HS-27A (cell line): ENCODE measurements at regions not wholly inside any gene's neighbourhood (a gene's known extent, or its start where the extent isn't known, plus 50 kb on each side); places are given as distances from the start of the nearest gene placed in this dataset.

Source experiments
- DNase-seq: peaks from one replicate; pipeline ENCODE4 v3.0.0-alpha.2; 2012; ENCODE audit warnings: low read depth, missing footprints

DNA sequence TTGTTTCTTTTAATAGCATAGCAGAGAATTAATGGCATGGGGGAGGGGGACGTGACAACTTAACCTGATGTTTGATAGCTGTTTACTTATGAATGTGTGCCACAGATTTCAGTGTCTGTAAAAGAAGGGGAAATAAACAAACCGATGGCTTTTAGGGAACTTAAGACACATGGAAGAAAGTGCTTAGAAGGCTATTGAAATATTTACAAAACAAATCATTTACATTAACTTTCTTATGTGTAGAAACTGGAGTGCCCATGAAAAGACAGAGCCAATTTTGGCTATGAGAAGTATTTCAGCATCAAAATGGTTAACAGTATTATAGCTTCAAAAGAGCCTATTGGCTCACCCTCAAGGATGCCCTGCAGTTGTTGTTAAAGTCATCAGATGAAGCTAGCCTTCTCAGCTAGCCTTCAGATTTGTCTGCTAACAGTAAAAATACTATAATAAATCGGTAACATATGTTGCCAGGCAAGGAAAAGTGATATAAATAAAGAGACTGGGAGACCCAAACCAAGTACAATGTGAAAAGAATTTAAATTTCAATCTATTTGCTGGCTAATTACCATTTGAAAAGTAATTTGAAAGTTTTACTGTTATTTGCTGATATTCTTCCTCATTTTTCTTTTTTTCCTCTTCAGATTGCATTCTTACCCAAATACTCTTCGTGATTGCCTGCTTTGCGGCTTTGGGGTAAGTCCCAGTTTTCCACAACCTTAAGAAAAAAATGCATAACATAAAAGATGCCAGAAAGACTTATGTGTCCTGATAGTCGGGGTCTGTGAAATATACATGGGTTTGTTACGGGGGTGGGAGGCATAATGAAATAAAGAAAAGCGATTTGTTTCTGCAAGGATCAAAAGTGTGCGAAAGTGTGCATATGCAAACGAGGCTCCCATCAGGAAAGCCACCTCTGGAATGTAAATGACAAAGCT lies 256.4 kb downstream of the MEIS1 start:
- no peak for DNase-seq

- no peak for DNase-seq
Observed at GRCh38 chr2:66692521-66693054, 257.7 kb downstream of the MEIS1 start.

GRCh38 chr2:66693076-66693965 lies 258.4 kb downstream of the MEIS1 start:
- DNase-seq = no peak

GRCh38 chr2:66694087-66694860 lies 259.3 kb downstream of the MEIS1 start:
- DNase-seq = no peak

DNA sequence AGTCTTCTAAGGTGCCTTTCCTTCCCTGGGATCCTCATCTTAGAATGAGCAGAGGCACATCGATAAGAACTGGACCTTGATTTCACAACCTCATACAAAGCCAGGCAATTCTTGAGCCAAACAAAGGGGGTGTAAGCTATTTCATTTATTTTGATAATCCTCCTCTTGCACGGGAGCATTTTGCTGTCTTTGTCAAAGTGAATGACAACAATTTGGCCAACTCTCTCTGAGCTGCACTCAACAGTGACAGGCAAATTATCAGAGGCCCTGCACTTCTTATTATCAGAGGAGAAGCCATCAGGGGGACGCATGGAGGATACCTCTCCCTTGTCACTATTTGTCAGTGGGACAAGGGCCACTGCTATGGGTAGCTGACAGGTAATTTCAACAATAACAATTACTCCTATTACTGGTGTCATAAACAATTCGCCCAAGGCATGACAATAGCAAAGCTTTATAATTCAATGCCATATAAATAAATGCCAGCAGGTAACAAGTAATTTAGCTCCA lies 260.4 kb downstream of the MEIS1 start:
- no peak for DNase-seq

DNA sequence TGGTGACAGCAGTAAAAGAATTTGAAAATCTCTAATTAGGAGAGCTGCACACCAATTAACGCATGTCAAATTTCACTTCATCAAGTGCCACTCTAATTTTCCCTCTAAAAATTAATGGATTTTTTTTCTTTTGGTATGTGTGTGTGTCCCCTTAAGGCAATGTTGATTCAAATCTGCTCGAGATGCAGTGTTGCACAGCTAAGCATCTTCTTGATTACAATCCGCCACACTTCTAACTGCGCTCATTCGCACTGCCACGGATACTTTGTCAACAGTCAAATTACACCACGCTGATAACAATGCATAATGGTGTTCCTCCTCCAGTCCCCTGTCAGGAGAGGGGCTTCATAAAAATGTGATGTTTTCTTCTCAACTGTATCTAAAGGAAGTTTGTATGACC lies 261.4 kb downstream of the MEIS1 start:
- DNase-seq = no peak

- no peak for DNase-seq
Observed at GRCh38 chr2:66696886-66697285, 262.0 kb downstream of the MEIS1 start.

GRCh38 chr2:66697366-66697765 lies 262.4 kb downstream of the MEIS1 start:
- no peak for DNase-seq

- no peak for DNase-seq
Observed at GRCh38 chr2:66698091-66698490, 263.2 kb downstream of the MEIS1 start.

DNA sequence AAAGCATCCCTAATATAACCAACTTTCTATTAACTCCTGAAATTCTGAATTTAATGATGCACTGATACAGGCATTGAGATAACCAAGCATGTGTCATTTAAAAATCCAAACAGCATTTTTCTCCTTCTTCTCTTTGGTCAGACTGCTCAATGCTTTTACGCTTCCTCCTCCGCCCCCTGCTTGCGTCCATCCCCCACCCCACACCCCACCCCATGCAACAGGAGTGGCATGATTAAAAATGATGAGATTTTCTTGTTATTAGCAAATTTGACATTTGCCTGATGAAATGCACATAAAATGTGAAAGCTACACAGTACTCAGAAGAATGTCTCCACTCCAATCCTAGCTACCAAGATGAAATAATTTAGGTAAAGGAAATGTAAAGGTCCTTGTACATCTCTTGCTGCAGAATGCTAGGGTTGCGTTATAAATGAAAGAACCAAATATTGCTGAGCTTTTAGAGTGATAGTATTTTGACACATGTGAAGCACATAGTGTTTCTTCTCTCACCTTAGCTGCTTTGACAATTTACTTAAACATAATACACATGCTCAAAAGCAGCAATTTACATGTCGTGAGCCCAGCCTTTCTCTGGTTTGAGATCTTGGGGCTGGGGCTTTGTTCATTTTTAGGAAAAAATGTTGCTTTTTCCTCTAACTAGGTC lies 263.8 kb downstream of the MEIS1 start:
- DNase-seq = no peak

DNA sequence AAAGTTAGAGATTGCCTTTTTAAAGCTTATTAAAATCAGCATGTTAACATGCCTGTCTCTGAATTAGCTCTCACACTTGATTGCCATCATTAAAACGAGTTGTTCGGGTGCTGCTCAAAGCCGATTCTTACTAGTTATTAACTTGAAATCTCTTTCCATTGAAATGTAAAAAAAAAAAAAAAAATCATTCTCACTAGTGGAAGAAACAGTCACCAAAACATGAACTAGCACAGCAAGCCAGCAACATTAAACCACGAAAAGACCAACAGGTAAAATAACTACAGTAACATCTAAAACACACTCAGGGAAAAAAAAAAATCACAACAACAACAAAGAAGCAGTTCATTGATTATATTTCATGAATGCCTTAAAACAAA lies 264.5 kb downstream of the MEIS1 start:
- DNase-seq = no peak

- DNase-seq = no peak
Observed at GRCh38 chr2:66699793-66700676, 265.1 kb downstream of the MEIS1 start.

GRCh38 chr2:66700677-66701066 lies 265.7 kb downstream of the MEIS1 start:
- DNase-seq = no peak

GRCh38 chr2:66701251-66701650 lies 266.3 kb downstream of the MEIS1 start:
- DNase-seq = no peak

DNA sequence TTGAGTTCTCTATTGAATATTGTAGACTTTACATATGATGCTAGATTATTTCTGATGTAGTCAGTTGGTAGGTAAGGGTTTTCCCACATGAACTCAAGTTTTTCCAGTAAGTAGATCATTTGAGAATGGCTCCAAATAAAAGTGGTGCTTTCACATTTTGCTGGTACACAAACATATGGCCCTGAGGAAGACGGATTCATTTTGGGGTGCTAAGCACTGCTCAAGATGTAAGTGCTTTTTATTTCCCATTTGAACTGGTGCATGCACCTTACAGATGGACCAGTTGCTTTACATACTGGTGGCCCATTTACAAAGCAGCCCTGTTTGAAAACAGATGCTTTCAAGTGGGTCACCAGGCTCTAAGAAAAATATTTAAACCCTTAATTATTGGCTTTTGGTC lies 266.7 kb downstream of the MEIS1 start:
- DNase-seq = no peak

DNA sequence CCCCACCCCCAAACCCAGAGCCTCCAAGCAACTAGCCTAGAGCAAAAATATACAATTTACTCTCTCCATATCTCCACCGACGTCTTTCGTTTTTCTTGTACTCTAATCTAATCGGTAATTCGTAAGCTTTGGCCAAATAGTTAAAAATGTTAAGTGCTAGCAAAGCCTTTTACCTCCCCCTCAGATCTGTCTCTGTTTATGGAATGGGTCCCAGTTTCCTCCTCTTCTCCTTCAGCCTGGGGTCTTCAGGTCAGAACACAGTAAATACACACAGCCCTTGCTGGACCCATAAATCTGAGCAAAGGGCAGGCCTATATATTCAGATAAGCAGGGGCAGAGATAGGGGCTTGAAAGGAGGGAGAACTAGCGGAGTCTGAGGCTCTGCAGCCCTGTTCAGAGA lies 267.4 kb downstream of the MEIS1 start:
- no peak for DNase-seq

- DNase-seq = no peak
Observed at GRCh38 chr2:66704786-66705185, 269.9 kb downstream of the MEIS1 start.

GRCh38 chr2:66714610-66715009 lies 279.7 kb downstream of the MEIS1 start:
- no peak for DNase-seq

DNA sequence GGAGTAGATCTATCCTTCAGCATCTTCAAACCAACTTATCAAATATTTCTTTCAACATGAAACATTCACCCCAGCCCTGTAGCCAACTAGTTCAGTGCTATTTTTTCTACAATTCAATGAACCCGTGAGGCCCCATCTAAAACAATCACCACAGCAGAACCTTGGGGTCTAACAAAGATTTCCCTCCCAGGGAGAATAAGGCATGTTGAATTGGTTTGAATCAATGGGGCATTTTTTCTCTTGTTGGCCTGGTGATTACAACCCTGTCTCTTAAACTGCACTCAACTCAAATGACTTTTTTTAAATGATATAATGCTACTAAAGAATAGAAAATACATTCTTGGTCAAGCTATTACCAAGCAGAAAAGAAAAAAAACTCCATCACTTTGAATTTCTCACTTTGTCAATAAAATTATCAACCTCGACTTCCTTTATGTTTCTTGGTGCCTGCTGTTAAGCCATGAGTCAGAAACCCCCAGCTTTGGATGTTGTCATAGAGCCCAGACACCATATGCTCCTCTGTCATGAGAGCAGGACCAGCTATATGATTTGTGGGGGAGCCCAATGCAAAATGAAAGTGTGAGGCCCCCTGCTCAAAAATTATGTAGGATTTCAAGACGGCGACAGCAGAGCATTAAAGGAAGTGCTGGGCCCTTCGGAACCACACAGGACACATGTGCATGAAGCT lies 282.4 kb downstream of the MEIS1 start:
- no peak for DNase-seq

GRCh38 chr2:66717973-66718372 lies 283.0 kb downstream of the MEIS1 start:
- no peak for DNase-seq
